HG03175 (cell line): ENCODE measurements at regions not wholly inside any gene's neighbourhood (a gene's known extent, or its start where the extent isn't known, plus 50 kb on each side); places are given as distances from the start of the nearest gene placed in this dataset.
"Not testable (repeated sequence)": the region's sequence is repeated elsewhere in the genome, so short reads cannot be mapped to it uniquely, and the experiment has no call there.

Experiments used
- ATAC-seq: cut with Tn5 transposase; IDR thresholded peaks from one replicate; pipeline ENCODE4 v1.9.1; 2021; ENCODE audit warnings: mild to moderate bottlenecking, moderate library complexity; ENCODE audit not compliant: unreplicated experiment

- no peak for ATAC-seq
Measured at GRCh38 chr2:11877764-11878163, 131.3 kb downstream of the LPIN1 start.

DNA sequence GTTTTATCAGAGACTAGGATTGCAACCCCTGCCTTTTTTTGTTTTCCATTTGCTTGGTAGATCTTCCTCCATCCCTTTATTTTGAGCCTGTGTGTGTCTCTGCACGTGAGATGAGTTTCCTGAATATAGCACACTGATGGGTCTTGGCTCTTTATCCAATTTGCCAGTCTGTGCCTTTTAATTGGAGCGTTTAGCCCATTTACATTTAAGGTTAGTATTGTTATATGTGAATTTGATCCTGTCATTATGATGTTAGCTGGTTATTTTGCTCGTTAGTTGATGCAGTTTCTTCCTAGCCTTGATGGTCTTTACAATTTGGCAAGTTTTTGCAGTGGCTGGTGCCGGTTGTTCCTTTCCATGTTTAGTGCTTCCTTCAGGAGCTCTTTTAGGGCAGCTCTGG, 138.8 kb downstream of the LPIN1 start:
- not testable (repeated sequence) for ATAC-seq

- ATAC-seq = not testable (repeated sequence)
Measured at GRCh38 chr2:11886899-11887298, 140.5 kb downstream of the LPIN1 start.

- no peak for ATAC-seq
Measured at GRCh38 chr2:11889101-11889850, 142.8 kb downstream of the LPIN1 start.

- no peak for ATAC-seq
Measured at GRCh38 chr2:11889854-11890253, 143.4 kb downstream of the LPIN1 start.

DNA sequence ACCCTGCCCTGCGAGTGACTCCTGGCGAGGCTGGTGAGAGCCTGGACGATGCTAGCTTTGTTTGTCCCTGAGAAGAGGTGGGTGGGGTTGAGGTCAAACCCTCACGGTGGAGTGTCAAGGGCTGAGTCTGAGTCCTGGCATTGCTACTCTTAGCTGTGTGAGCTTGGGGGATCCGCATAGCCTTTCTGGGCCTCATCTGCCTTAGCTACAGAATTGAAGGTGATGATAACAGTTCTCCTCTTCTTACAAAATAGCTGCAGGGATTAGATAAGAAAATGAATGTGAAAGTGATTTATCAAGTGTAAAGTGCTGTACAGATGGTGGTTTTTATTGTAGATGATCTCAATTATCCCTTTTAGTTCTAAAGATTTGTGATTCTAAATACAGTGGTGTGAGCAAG, 144.6 kb downstream of the LPIN1 start:
- no peak for ATAC-seq

- no peak for ATAC-seq
Measured at GRCh38 chr2:11891671-11892440, 145.4 kb downstream of the LPIN1 start.

DNA sequence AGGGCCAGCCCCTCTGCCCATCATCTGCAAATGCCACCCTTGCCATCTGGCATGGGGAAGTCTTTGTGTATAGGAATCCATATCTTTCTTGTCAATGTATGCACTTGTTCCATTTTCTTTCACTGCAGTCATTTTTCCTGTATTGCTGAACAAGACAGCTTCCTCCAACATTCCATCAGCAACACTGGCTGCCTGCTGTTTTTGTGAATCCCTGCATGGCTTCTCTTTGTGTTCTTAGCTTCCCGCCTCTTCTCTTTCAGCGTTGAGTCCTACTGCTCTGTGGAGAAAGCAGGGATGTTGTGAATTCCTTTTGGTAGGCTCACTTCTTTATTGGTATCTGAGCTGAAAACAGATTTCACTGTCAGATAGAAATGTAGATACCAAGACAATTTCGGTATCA, 150.0 kb downstream of the LPIN1 start:
- ATAC-seq = no peak

DNA sequence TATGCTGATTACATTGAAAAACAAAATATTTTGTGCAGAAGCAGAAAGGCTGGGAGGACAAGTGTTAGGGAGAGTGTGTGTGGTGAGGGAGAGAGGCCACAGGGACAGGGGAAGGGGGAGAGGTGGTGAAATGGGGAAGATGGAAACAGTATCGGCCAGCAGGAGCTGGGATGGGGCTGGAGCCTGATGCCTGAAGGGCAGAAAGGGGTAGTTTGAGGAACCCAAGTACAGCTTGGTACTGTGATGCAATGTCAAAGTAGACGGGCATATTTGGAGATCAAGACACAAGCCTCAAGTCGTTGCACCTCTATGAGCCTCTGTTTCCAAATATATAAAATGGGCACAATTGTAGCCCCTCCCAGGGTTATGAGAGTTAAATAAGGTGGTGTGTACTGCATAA, 152.1 kb downstream of the LPIN1 start:
- no peak for ATAC-seq

DNA sequence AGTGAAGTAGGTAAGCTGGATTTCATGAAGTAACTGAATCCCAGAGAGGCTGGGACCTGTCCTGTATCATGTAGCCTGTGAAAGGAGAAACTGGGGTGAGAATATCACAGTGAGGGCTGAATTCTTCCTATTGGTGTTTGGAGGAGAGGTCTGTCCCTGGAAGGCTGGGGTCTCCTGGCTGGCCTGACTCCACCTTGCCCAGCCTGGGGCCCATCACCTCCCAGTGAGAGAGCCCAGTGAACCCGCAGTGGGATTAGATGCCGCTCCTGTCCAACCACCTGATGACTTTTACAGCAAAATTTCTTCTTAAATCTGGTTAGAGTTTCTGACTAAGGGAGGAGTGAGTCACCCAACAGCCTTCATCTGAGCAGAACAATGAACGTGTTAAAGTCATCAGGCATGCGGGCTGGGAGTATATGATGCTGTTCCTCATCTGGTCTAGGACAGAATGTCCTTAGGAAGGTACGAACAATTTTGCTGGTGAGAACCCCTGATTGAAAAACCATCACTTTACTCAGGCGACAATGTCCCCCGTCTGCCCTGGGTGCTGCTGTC, 152.9 kb downstream of the LPIN1 start:
- ATAC-seq = no peak

- not testable (repeated sequence) for ATAC-seq
Measured at GRCh38 chr2:11900891-11901290, 154.5 kb downstream of the LPIN1 start.

DNA sequence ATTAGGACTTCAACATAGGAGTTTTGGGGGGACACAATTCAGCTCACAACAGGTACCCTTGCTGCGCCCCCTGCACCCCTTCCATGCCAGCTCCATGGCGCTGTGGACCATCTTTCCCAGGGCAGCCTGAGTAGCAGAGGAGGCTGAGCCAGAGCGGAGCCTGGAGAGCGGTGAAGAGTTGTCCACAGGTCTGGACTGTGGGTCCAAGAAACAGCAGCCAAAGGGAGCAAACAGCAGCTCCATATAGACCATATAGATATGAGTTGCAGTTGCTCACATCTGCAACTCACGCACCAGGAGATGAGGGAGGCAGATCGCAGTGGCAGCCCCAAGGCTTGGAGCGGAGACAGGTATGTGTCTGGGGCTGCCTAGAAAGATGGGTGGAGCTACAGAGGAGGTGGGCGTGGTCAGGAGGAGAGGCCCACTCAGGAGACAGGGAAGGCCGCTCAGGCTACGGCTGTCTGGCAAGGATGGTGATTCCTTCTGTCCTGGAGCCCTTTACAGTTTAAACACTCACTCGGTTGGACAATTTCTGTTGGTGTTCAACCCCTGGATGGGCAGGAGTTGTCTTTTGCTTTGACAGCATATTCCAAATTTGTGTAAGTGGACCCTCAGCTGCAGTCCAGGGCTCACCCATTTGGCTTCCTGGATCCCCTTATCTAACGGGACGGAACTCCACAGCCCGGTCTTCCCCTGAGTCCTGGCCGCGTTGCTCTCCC, 155.1 kb downstream of the LPIN1 start:
- no peak for ATAC-seq

- ATAC-seq = no peak
Measured at GRCh38 chr2:11903085-11903606, 156.7 kb downstream of the LPIN1 start.

GRCh38 chr2:11904029-11904428, 157.6 kb downstream of the LPIN1 start:
- no peak for ATAC-seq

GRCh38 chr2:11904941-11905340, 158.5 kb downstream of the LPIN1 start:
- no peak for ATAC-seq

GRCh38 chr2:11907190-11907589, 160.8 kb downstream of the LPIN1 start:
- ATAC-seq = no peak

DNA sequence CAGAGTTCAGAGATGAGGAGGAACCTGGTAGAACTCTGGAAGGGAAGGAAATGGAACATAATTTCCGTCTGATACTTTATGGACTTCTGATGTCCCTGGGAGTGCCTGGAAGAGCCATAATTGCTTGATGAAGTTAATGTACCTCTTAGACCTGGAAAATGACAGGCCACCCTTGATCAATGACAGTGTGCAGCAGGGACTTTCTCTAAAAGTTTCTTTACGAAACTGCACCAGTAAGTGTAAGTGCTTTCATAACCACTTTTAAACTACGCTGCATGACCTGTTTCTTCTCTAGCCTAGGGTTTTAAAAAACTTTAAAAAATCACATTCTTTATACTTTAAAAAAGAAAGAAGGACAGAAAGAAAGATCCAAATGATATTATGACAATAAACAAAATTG, 164.5 kb downstream of the LPIN1 start:
- no peak for ATAC-seq

DNA sequence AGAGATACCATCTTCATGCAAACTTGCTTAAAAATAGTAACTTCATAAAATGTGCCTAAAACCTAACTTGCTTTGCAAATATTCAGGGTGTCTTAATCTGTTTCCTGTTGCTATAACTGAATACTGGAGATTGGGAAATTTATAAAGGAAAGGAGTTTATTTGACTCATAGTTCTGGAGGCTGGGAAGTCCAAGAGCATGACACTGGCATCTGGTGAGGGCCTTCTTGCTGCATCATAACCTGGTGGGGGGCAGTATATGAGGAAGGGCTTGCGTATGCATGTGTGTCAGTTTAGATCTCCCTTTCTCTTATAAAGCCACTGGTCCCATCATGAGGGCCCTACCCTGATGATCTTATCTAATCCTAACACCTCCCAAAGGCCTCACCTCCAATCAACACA, 166.5 kb downstream of the LPIN1 start:
- ATAC-seq = no peak

- ATAC-seq = no peak
Measured at GRCh38 chr2:11914455-11914854, 168.0 kb downstream of the LPIN1 start.

DNA sequence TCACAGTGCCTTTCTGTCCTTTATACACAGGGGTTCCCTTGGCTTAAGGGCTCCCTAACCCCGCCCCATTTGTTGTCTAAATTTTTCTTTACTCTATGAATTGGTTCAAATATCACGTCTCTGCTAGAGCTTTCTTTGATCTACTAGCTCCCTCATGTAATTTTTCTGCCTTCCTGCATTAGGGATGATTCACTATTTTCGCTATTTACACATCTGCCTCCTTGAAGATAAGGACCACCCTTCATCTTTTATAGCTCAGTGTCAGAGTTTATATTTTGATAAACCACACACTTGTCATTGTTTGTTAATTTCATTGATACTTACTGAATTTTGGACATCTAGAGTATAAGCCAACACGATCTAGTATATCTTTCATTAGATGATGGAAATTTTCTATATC, 169.2 kb downstream of the LPIN1 start:
- ATAC-seq = no peak

DNA sequence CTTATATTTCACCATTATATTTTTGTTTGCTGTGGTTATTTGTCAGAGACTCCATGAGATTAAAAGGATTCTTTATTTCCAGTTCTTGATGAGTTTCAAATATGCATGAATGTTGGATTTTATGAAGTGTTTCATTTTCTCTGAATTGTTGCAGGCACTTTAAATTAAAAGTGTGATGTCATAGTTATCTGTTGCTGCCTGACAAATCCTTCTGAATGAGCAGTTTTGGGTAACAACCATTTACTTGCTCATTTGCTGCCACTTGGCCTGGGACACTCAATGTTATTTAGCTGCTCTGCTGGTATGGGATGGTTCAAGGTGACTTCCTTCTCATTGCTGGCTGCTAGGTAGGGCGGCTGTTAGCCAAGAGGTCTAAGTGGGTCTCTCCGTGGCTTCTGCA, 173.5 kb downstream of the LPIN1 start:
- no peak for ATAC-seq
